ENCODE measurements at regions not wholly inside any gene's neighbourhood (a gene's known extent, or its start where the extent isn't known, plus 50 kb on each side); places are given as distances from the start of the nearest gene placed in this dataset.

DNA sequence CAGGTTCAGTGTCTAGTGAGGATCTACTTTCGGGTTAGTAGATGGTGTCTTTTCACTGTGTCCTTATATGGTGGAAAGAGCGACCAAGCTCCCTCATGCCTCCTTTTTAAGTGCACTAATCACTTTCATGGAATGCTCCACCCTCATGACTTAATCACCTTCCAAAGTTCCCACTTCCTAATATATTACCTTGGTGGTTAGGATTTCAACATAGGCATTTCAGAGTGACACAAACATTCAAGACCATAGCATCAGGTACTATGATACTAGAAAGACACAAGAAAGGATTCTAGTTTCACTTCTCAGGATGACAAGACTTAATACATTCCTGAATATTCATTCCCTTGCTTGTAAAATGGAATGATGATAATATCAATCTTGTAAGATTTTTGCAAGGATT lies 119.1 kb upstream of the FAM3C start:
- Histone ChIP-seq H3F3A (ENCODE audit: low read depth) (no peaks in the 10 kb centered on the region), H2AFZ (ENCODE audit: low read length) (no peak overlapping the region)
- TF ChIP-seq EZH2phosphoT487 (IDR thresholded peaks at IDR 0.05; ENCODE audit: borderline replicate concordance) = no peak
- TF ChIP-seq, protein P1, sequence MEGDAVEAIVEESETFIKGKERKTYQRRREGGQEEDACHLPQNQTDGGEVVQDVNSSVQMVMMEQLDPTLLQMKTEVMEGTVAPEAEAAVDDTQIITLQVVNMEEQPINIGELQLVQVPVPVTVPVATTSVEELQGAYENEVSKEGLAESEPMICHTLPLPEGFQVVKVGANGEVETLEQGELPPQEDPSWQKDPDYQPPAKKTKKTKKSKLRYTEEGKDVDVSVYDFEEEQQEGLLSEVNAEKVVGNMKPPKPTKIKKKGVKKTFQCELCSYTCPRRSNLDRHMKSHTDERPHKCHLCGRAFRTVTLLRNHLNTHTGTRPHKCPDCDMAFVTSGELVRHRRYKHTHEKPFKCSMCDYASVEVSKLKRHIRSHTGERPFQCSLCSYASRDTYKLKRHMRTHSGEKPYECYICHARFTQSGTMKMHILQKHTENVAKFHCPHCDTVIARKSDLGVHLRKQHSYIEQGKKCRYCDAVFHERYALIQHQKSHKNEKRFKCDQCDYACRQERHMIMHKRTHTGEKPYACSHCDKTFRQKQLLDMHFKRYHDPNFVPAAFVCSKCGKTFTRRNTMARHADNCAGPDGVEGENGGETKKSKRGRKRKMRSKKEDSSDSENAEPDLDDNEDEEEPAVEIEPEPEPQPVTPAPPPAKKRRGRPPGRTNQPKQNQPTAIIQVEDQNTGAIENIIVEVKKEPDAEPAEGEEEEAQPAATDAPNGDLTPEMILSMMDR (conservative IDR thresholded peaks at IDR 0.05; ENCODE audit: low read length) = no peak

DNA sequence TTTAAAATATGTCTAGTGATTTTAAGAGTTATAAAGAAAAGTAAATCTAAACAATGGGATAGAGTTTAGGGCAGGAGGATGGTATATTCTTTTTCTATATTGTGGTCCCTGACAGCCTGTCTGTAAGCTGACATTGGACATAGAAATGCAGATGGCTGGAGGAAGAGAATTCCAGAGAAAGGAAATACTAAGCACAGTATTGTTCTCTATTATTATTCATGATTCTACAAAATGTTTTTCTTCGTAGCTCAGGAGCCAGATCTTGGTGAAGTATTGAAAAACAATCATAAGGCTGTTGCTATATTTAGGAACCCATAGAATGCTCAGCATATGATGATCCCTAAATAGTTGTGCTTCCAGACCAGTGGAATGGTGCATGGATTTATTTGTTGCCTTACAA lies 117.0 kb upstream of the FAM3C start:
- Histone ChIP-seq H3F3A (ENCODE audit: low read depth) (no peaks in the 10 kb centered on the region), H3K79me2 (ENCODE audit: insufficient read depth, low read length) (no peaks in the 10 kb centered on the region), H3K27me3 (ENCODE audit: insufficient read depth, low read length, poor library complexity, severe bottlenecking) (no peaks in the 10 kb centered on the region), H2AFZ (ENCODE audit: low read length) (no peak overlapping the region), H3K4me1 (ENCODE audit: insufficient read depth, low read length, poor library complexity, severe bottlenecking) (no peaks in the 10 kb centered on the region), H3K9ac (ENCODE audit: low read depth, low read length, poor library complexity, severe bottlenecking) (no peak overlapping the region), H3K4me2 (ENCODE audit: low read depth, low read length, poor library complexity, severe bottlenecking) (no peak overlapping the region), H3K9me3 (ENCODE audit: insufficient read depth, low read depth, low read length) (peaks cover 8% of the 10 kb centered on the region; the same call in 1 of the 2 replicates), H4K20me1 (ENCODE audit: insufficient read depth, low read length, poor library complexity, severe bottlenecking) (no peaks in the 10 kb centered on the region), H3K9me2 (replicated peaks; ENCODE audit: low read depth, low read length) (no peaks in the 10 kb centered on the region), H3K4me3 (ENCODE audit: low read length, poor library complexity, severe bottlenecking) (no peak overlapping the region), H3K36me3 (ENCODE audit: insufficient read depth, low read length) (no peaks in the 10 kb centered on the region)
- no peak for TF ChIP-seq EZH2phosphoT487 (IDR thresholded peaks at IDR 0.05; ENCODE audit: borderline replicate concordance)
- TF ChIP-seq, protein P1 (conservative IDR thresholded peaks at IDR 0.05; ENCODE audit: low read length) = no peak

More for the DNA sequence above, 119.1 kb upstream of the FAM3C start:
- Histone ChIP-seq H3K4me1 (ENCODE audit: insufficient read depth, low read length, poor library complexity, severe bottlenecking) (no peaks in the 10 kb centered on the region), H3K79me2 (ENCODE audit: insufficient read depth, low read length) (no peaks in the 10 kb centered on the region), H3K9me2 (replicated peaks; ENCODE audit: low read depth, low read length) (no peaks in the 10 kb centered on the region), H3K9me3 (ENCODE audit: insufficient read depth, low read depth, low read length) (peaks cover 5% of the 10 kb centered on the region; the same call in 1 of the 2 replicates), H3K4me3 (ENCODE audit: low read length, poor library complexity, severe bottlenecking) (no peak overlapping the region), H3K4me2 (ENCODE audit: low read depth, low read length, poor library complexity, severe bottlenecking) (no peak overlapping the region), H4K20me1 (ENCODE audit: insufficient read depth, low read length, poor library complexity, severe bottlenecking) (no peaks in the 10 kb centered on the region), H3K9ac (ENCODE audit: low read depth, low read length, poor library complexity, severe bottlenecking) (no peak overlapping the region), H3K36me3 (ENCODE audit: insufficient read depth, low read length) (no peaks in the 10 kb centered on the region), H3K27me3 (ENCODE audit: insufficient read depth, low read length, poor library complexity, severe bottlenecking) (no peaks in the 10 kb centered on the region)

DNA sequence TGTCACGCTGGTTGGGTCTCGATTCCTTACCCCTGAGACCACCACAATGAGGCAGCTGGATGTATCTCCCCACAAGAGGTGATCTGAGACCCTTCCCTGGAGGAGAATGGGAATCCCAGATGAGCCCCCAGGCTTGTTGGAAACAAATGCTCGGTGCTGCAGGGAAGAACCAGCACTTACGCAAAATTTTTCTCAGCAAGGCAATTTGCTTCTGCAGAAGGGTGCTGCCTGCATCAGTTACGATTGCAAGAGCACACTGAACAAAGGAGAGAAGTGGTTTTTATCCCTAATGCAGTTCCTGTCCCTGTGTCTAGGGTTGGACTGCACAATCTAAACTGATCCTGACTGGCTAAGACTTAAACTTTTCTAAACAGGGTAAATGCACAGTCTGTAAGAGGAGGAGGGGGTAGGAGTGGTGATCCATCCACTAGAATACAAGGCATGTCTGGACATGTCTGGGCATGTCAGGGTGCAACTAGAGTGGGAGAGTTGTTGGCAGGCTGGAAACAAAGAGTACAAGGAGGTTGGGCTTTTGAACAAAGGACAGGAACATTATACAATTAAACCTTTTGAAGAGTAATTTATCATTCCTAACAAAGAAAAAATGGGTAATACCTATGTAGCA lies 114.9 kb upstream of the FAM3C start:
- H3K36me3 ChIP-seq (ENCODE audit: insufficient read depth, low read length) = no peaks in the 10 kb centered on the region
- H3K27me3 ChIP-seq (ENCODE audit: insufficient read depth, low read length, poor library complexity, severe bottlenecking) = no peaks in the 10 kb centered on the region
- no peaks in the 10 kb centered on the region for H4K20me1 ChIP-seq (ENCODE audit: insufficient read depth, low read length, poor library complexity, severe bottlenecking)
- peaks cover 8% of the 10 kb centered on the region; the same call in 1 of the 2 replicates for H3K9me3 ChIP-seq (ENCODE audit: insufficient read depth, low read depth, low read length)
- H3K4me3 ChIP-seq (ENCODE audit: low read length, poor library complexity, severe bottlenecking) = no peak overlapping the region
- no peak for TF ChIP-seq EZH2phosphoT487 (IDR thresholded peaks at IDR 0.05; ENCODE audit: borderline replicate concordance)
- TF ChIP-seq, protein P1 (conservative IDR thresholded peaks at IDR 0.05; ENCODE audit: low read length) = no peak
- no peak overlapping the region for H2AFZ ChIP-seq (ENCODE audit: low read length)
- H3K4me2 ChIP-seq (ENCODE audit: low read depth, low read length, poor library complexity, severe bottlenecking) = no peak overlapping the region
- H3K4me1 ChIP-seq (ENCODE audit: insufficient read depth, low read length, poor library complexity, severe bottlenecking) = no peaks in the 10 kb centered on the region
- H3F3A ChIP-seq (ENCODE audit: low read depth) = no peaks in the 10 kb centered on the region
- H3K79me2 ChIP-seq (ENCODE audit: insufficient read depth, low read length) = no peaks in the 10 kb centered on the region
- H3K9me2 ChIP-seq (replicated peaks; ENCODE audit: low read depth, low read length) = no peaks in the 10 kb centered on the region
- no peak overlapping the region for H3K9ac ChIP-seq (ENCODE audit: low read depth, low read length, poor library complexity, severe bottlenecking)

Measured in Loucy (cell line).